WTC11 (cell line): ENCODE measurements at regions not wholly inside any gene's neighbourhood (a gene's known extent, or its start where the extent isn't known, plus 50 kb on each side); places are given as distances from the start of the nearest gene placed in this dataset.

Experiments
- CREB1 ChIP-seq: sonication (generic); formaldehyde crosslinking; IDR thresholded peaks from 2 replicates; pipeline ENCODE4 v1.8.0; 2023; ENCODE audit warnings: mild to moderate bottlenecking, missing genetic modification reagents
- JUN ChIP-seq: sonication (generic); formaldehyde crosslinking; IDR thresholded peaks from 2 replicates; pipeline ENCODE4 v1.8.0; 2023; ENCODE audit warnings: mild to moderate bottlenecking, missing genetic modification reagents
- KAT7 ChIP-seq: sonication (generic); formaldehyde crosslinking; IDR thresholded peaks from 2 replicates; pipeline ENCODE4 v1.8.1; 2023; ENCODE audit warnings: missing genetic modification reagents, mild to moderate bottlenecking, borderline replicate concordance

GRCh38 chr5:128775558-128775957 lies 189.7 kb upstream of the SLC27A6 start:
- no peak for TF ChIP-seq KAT7 (CRISPR knock-in tag)
- no peak for TF ChIP-seq JUN (CRISPR knock-in tag)
- TF ChIP-seq CREB1 = no peak
